ENCODE measurements at regions not wholly inside any gene's neighbourhood (a gene's known extent, or its start where the extent isn't known, plus 50 kb on each side); places are given as distances from the start of the nearest gene placed in this dataset.

DNA sequence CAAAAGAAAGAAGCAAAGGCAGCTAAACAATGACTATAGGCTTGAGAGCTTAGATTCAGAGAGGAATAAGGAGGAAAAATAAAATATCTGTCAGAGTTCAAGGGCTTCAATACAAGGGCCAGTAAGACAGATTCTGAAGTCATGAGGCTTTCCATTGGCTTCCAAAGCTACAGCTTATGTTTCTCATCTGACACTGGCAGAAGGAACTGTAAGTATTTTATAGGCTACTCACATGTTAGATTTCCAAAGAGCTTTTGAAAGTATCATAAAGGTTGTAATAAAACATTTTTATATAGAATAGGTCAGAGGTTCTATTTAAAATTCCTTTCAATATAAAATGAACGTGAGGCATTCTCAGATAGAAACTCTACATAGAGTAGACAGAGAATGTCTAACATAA, 746.6 kb upstream of the NXPH2 start:
- TF ChIP-seq POLR2AphosphoS5 (IDR thresholded peaks at IDR 0.05) = no peak
- TF ChIP-seq, protein P1, sequence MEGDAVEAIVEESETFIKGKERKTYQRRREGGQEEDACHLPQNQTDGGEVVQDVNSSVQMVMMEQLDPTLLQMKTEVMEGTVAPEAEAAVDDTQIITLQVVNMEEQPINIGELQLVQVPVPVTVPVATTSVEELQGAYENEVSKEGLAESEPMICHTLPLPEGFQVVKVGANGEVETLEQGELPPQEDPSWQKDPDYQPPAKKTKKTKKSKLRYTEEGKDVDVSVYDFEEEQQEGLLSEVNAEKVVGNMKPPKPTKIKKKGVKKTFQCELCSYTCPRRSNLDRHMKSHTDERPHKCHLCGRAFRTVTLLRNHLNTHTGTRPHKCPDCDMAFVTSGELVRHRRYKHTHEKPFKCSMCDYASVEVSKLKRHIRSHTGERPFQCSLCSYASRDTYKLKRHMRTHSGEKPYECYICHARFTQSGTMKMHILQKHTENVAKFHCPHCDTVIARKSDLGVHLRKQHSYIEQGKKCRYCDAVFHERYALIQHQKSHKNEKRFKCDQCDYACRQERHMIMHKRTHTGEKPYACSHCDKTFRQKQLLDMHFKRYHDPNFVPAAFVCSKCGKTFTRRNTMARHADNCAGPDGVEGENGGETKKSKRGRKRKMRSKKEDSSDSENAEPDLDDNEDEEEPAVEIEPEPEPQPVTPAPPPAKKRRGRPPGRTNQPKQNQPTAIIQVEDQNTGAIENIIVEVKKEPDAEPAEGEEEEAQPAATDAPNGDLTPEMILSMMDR (IDR thresholded peaks at IDR 0.05) = no peak
- no peak for TF ChIP-seq EP300 (IDR thresholded peaks at IDR 0.05)
- no peak for TF ChIP-seq POLR2A (IDR thresholded peaks at IDR 0.05)
